Dermis microvascular lymphatic vessel endothelial cell (primary cell): ENCODE measurements at regions not wholly inside any gene's neighbourhood (a gene's known extent, or its start where the extent isn't known, plus 50 kb on each side); places are given as distances from the start of the nearest gene placed in this dataset.

Source experiments
- DNase-seq, 2 donors: peaks; one replicate each; pipeline versions ENCODE4 v3.0.0 to v3.0.0-alpha.2; 2010; ENCODE audit warnings: low read depth in 2 of 2

DNA sequence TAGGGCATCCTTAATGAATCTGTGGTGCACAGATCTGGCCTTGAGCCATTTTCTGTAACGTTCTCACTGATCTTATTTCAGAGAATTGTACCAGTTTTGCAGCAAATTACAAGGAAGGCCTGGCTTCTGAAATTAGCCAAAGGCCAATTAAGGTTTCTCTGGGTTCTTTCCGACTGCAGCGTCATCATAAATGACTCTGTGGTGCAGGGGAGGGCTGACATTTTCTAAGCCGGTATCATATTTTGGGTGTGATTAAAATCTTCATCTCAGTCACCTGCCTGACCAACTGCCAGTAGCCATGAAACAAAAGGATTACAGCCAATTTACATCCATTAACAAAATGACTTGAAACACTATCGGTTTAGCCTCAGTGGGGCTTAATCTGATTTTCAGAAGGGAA lies 363.7 kb downstream of the ADRA2A start:
- DNase-seq = no peak

DNA sequence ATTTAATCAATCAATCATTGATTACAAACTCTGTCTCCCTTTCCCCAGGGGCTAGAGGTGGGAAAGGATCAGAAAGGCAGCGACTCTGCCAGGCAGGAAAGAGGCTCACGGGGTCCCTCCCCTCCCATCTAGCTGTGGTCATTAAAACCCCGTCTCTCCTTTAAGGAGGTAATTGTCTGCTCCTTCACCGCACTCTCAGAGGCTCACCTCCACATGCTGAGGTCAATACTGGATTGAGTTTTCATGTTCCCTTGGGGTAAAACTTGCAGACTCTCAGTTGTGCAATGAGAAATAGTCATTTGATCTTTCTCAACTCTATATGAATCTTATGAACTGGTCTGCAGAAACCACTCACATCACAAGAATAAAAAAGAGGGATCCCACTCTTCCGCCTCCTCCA lies 368.8 kb downstream of the ADRA2A start:
- DNase-seq = no peak

DNA sequence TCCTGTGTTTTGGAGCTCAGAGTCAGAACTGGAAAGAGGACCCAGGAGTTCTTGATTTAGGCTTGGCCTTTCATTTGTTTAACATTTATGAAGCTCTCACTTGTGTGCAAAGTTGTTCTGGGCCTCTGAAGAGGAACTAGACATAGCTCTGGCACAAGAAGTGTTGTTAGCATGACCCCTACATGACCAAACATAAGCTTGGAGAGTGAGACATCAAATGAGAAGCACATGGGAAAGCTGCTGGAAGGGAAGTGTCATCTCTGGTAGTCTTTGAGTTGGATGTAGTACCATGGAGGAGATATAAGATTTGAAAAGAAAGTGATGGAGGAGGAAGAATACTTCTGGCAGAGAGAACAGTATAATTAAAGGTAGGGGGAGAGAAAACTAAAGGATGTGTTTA lies 370.1 kb downstream of the ADRA2A start:
- DNase-seq = no peak

GRCh38 chr10:111452153-111452552 lies 375.3 kb downstream of the ADRA2A start:
- DNase-seq = no peak

GRCh38 chr10:111455776-111456426 lies 379.1 kb downstream of the ADRA2A start:
- DNase-seq = no peak

- no peak for DNase-seq
Measured at GRCh38 chr10:111458256-111458655, 381.4 kb downstream of the ADRA2A start.

DNA sequence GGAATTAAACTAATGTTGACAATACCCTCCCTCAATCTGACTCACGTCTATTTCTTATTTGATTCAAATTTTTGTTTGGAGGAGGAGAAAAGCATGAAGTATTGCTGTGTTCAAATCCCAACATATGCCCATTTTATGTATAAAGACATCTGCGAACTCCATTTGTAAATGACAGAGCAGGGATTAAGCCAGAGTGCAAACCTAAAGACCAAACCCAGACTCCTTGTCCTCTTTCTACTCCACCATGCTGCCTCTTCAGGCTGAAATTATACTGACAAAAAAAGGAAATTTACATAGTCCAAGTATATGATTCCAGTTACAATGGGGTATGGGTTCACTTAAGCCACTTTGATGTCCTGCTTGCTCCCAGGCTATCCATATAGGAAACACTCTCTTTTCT lies 383.1 kb downstream of the ADRA2A start:
- no peak for DNase-seq

GRCh38 chr10:111472445-111472844 lies 395.6 kb downstream of the ADRA2A start:
- no peak for DNase-seq

GRCh38 chr10:111473361-111473760 lies 396.5 kb downstream of the ADRA2A start:
- DNase-seq = no peak

DNA sequence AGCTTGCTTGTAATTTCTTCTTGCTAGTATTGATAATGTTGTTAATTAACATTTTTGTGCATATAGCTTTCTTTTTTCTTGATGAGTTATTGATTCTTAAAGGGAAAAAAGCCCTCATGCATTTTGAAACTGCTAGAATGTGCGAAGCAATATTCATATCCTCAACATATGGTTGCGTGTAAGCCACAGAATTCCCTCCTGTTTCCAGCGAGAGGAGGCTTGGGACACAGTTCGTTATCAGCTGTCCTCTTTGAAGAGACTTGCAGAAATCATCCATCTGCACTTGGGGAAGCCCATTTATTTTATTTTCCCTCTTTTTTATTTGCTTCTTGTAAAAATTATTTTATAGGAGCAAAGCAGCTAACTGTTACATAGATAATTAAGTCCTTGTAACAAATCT lies 398.0 kb downstream of the ADRA2A start:
- DNase-seq = no peak

- DNase-seq = no peak
Measured at GRCh38 chr10:111475720-111476119, 398.9 kb downstream of the ADRA2A start.

GRCh38 chr10:111478651-111479050 lies 401.8 kb downstream of the ADRA2A start:
- no peak for DNase-seq

DNA sequence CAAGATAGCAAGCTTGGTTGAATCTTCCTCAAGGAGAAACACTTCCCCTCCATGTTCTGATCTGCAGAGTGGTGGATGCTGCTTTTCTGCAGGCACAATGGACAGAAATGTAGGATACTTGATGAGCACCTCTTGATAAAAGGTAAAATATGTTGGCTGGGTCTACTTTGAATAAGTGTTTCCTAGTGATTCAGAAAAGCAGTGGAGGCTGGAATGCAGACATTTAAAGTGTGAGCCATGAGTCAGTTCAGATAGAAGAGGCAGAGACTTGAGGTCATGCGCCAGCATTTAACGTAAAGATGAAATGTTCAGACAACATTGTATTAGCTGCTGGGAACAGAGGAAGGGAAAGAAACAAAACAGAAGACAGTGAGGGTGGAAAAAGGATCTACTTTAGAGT lies 403.1 kb downstream of the ADRA2A start:
- no peak for DNase-seq

GRCh38 chr10:111481261-111481826 lies 404.5 kb downstream of the ADRA2A start:
- DNase-seq = no peak

DNA sequence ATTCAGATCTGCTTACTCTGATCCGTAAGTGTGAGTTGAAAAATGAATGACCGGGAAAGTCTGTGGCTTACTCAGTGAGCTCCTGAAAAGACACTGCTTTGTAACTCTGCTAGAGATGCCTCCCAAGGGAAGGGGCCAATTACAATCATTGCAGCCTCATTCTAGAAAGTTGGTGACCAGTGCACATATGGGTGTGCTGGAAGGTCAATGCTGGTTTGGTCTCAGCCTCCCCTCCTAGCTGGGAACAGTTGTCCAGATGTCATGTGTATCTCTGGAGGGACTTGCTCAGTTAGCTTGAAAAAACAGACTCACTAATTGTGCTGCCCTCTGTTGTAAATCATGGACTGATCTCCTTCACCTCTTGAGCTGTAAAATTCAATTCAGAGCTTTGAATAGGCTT lies 405.0 kb downstream of the ADRA2A start:
- DNase-seq = no peak

DNA sequence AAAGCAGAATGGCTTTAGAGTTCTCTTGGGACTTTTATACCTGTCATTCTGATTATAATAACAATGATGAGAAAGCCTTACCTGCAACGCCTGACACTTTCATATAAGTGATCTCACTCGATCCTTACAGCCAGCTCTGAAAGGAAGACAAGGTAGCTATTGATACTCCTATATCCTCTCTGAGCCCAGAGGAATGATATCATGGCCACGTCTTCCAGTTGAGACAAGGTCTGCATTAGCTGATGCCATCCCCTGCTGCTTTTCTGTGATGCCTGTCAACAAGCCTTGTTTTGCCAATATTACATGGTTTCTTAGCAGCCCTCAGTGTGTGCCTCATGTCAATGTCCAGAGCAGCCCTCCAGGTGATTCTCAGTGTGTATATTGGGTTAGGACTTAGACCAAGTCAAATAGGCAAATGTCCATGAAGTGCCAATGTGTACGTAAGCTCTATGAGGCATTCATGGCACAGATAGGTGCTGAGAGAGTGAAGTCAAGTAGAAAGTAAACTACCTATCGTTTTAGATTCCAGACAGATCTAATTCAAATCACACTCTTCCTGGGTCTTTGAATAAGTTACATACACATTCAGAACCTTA lies 405.9 kb downstream of the ADRA2A start:
- no peak for DNase-seq

DNA sequence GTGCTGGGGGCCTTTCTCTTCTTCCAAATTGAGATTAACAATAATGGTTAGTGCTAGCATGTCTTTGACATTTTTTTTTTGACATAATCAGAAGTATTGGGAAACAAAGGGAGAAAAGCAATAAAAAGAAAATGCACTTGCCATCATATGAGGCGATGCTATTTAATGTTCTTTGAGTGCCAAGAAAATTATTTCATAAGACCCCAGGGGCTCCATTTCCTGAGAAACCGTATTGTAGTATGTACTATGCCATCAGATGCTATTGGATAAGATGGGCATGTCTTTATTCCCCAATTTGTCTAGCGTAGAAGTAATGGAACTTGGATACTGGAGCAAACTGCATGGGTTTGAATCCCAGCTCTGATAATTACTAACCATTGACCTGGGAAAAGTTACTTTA lies 408.9 kb downstream of the ADRA2A start:
- no peak for DNase-seq

GRCh38 chr10:111486346-111486745 lies 409.5 kb downstream of the ADRA2A start:
- no peak for DNase-seq

DNA sequence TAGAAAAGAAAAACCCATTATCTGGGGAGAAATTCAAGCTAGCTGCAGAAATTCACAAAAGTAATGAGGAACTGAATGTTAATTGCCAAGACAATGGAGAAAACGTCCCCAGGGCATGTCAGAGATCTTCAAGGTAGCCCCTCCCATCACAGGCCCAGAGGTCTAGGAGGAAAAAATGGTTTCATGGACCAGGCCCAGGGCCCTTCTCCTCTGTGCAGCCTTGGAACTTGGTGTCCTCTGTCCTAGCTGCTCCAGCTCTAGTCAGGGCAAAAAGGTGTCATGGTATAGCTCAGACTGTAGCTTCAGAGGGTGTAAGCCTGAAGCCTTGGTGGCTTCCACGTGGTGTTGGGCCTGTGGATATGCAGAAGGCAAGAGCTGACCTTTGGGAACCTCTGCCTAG lies 411.8 kb downstream of the ADRA2A start:
- no peak for DNase-seq

GRCh38 chr10:111491154-111491553 lies 414.3 kb downstream of the ADRA2A start:
- no peak for DNase-seq

DNA sequence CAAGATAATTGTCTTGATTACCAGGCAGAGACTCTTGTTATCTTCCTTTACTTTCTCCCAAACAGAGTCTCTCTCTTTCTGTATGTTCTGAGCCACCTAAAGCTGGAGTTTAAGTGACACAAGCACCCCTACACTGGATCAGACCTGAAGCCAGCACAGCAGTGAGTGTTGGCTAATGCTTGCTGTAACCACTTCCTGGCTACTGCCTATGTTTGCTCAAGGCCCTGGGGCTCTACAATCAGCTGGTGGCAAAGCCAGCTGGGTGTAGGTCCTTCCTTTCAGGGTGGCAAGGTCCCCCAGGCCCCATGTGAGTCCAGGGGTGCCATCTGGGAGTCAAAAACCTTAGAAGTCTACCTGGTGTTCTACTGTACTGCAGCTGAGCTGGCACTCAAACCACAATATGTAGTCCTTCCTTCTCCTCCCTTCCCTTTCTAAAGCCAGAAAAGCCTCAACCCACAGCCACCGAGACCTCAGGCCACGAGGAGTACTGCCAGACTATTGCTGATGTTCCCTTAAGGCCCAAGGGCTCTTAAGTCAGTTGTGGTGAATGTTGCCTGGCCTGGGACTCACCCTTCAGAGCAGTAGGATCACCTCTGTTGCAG lies 416.3 kb downstream of the ADRA2A start:
- no peak for DNase-seq

GRCh38 chr10:111498560-111498959 lies 421.7 kb downstream of the ADRA2A start:
- DNase-seq = no peak

- no peak for DNase-seq
Measured at GRCh38 chr10:111504376-111504775, 427.5 kb downstream of the ADRA2A start.
